NB4 (cell line): ENCODE measurements at regions not wholly inside any gene's neighbourhood (a gene's known extent, or its start where the extent isn't known, plus 50 kb on each side); places are given as distances from the start of the nearest gene placed in this dataset.

Experiments
- DNase-seq: peaks from one replicate; pipeline ENCODE4 v3.0.0; 2010; ENCODE audit warnings: low read depth
- H3K4me3 ChIP-seq: one replicate; pipeline ENCODE4 v1.5.1; 2011; ENCODE audit warnings: mild to moderate bottlenecking, low read depth, low read length, moderate library complexity
- MYC ChIP-seq: IDR thresholded peaks from 2 replicates; pipeline ENCODE4 v1.6.1; 2011; ENCODE audit warnings: low read depth, low read length
- POLR2A ChIP-seq: IDR thresholded peaks from 2 replicates; pipeline ENCODE4 v1.6.1; 2011; ENCODE audit warnings: mild to moderate bottlenecking; ENCODE audit not compliant: insufficient read length; ENCODE audit errors: extremely low read depth
- TF ChIP-seq, protein P1 (sequence below): IDR thresholded peaks from one replicate; pipeline ENCODE4 v1.5.1; 2012; ENCODE audit warnings: low read depth, low read length
- TF ChIP-seq, protein P2 (sequence below): IDR thresholded peaks from 2 replicates; pipeline ENCODE4 v1.6.1; 2011; ENCODE audit warnings: low read depth, low read length

DNA sequence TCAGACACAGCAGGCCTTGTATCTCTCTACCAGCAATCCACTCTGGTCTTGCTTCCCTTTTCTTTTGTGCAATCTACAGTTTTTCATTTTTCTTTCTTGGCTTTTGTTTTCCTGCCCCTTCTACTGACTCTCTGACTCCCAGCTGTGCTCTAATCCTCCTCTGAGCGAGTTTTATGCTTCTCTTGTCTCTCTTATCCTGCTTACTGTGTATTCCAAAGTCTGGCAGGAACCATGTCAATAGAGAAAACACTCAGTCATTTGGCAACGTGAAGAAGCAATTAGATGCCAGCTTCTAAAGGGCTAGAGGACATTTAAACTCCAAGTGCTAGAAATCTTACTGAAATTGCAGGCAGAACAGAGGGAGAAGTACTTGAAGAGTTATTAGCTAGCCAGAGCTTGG lies 984.6 kb upstream of the TENM3 start:
- DNase-seq: no peak
- no peak overlapping the region for H3K4me3 ChIP-seq
- TF ChIP-seq, protein P1, sequence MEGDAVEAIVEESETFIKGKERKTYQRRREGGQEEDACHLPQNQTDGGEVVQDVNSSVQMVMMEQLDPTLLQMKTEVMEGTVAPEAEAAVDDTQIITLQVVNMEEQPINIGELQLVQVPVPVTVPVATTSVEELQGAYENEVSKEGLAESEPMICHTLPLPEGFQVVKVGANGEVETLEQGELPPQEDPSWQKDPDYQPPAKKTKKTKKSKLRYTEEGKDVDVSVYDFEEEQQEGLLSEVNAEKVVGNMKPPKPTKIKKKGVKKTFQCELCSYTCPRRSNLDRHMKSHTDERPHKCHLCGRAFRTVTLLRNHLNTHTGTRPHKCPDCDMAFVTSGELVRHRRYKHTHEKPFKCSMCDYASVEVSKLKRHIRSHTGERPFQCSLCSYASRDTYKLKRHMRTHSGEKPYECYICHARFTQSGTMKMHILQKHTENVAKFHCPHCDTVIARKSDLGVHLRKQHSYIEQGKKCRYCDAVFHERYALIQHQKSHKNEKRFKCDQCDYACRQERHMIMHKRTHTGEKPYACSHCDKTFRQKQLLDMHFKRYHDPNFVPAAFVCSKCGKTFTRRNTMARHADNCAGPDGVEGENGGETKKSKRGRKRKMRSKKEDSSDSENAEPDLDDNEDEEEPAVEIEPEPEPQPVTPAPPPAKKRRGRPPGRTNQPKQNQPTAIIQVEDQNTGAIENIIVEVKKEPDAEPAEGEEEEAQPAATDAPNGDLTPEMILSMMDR: no peak
- TF ChIP-seq, protein P2, sequence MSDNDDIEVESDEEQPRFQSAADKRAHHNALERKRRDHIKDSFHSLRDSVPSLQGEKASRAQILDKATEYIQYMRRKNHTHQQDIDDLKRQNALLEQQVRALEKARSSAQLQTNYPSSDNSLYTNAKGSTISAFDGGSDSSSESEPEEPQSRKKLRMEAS: no peak
- TF ChIP-seq MYC: no peak
- no peak for TF ChIP-seq POLR2A

DNA sequence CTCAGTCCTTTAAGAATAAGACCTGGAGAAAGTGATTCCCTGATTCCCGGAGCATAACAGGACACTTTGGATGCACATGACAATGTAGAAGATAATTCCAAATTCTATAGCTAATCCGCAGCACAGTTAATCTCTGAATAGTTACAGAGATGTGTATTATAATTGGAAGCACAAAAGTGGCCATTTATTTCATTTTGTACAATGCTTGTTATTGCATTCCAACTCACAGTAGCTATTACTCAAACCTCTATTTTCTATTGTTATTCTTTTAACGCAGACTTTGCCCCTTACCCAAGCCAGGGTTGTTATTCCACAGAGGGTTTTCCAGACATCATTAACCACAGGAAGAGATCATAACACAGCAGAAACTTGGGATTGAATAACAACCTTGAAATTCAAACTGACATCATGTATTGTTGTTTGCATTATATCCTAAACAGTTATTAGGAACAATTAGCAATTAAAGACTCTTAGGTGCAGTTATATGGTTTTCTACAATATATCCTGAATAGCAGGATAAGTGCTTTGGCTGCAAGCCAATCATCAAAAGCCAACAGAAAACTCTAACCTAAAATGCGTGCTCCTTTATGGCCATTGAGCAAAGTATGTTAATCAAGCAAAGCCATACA lies 984.0 kb upstream of the TENM3 start:
- DNase-seq: no peak
- H3K4me3 ChIP-seq: no peak overlapping the region
- TF ChIP-seq, protein P1: no peak
- TF ChIP-seq POLR2A: no peak
- TF ChIP-seq, protein P2: no peak
- no peak for TF ChIP-seq MYC

DNA sequence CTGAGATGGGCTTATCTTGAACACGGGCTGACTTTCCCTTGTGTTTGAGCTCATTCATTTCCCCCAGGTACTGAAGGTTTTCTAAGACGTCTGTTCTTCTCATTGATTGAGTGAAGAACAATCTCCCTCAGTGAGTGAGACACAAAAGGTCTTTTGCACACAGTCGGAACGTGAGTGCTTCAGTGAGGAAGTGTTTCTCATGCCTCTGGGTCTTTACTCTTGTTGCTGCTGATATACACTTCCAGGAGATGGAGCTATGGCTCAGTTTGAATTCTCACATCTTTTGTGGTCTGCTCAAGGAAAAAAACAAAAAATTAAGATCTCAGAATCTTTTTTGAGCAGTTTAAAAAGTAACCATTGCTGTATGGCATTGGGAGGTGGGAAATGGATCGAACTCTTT lies 981.9 kb upstream of the TENM3 start:
- DNase-seq: peak; percentile 9
- H3K4me3 ChIP-seq: no peak overlapping the region
- TF ChIP-seq, protein P2: no peak
- TF ChIP-seq MYC (no peak), POLR2A (no peak)
- TF ChIP-seq, protein P1: no peak

DNA sequence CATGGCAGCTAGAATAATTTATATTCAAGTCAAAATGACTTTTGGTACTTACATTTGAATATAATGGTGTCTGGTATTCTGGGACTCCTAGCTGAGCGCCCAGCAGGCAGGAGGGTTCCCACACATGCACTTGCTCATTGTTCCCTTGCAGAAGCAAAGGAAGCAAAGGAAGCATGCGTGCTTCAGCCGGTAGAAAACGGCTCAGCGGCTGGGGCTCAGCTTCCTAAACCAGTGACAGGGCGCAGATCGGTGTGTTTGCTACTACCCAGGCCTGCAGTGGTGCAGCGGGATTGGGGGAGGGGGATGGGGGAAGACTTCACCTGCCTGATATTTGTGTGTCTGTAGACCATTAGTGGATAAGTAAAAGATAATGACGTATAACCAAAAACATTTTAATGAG lies 978.3 kb upstream of the TENM3 start:
- no peak for DNase-seq
- no peak overlapping the region for H3K4me3 ChIP-seq
- TF ChIP-seq, protein P1: no peak
- TF ChIP-seq MYC: no peak
- TF ChIP-seq, protein P2: no peak
- no peak for TF ChIP-seq POLR2A

DNA sequence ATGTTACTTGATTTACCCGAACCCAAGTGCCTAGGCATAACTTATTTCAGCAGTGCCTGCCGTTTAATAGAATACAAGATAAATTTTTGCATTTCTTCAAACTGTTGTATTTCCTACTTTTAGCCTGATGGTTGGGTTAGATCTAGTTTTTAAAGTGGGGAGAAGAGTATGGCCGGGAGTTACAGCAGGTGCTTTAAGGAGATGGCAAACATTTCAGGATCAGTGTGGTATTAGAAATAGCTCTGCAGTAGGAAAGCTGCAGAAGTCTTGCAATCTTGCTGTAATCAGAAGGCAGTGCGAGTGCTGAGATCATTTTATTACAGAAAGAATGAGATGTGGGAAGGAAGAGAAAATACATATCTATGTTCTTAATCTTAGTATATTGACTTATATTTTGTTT lies 977.8 kb upstream of the TENM3 start:
- DNase-seq: no peak
- H3K4me3 ChIP-seq: no peak overlapping the region
- TF ChIP-seq, protein P1: no peak
- TF ChIP-seq MYC (no peak), POLR2A (no peak)
- TF ChIP-seq, protein P2: no peak
